Stimulated activated CD8-positive, alpha-beta memory T cell treated with anti-CD3 and anti-CD28 coated beads, Interleukin-15, amount 100 ng/mL, for 4 hours (primary cell): ENCODE measurements at regions not wholly inside any gene's neighbourhood (a gene's known extent, or its start where the extent isn't known, plus 50 kb on each side); places are given as distances from the start of the nearest gene placed in this dataset.

Experiments
- DNase-seq, 2 donors: peaks; one replicate each; pipeline ENCODE4 v3.0.0-alpha.2; 2020; ENCODE audit warnings: low read depth in 2 of 2

- DNase-seq: no peak
Measured at GRCh38 chr20:2236256-2236655, 59.5 kb upstream of the TGM3 start.

DNA sequence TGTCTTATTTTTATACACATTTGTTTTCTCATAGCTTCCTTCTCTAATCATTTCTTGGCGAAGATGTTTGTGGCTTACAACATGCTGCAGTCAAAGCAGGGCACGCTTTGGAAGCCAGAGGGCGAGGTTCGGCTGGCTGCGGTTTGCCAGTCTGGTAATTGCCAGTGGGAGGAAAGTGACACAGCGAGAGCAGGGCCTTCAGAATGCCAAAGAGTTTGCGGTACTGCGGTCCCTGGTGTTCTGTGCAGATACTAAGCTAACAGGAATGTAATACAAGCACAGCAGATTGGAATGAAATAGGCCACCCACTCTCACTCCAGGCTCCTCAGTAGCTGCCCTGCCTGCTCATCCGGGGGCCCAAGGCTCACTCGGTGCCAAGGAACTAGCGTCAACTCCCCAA is 58.7 kb upstream of the TGM3 start:
- DNase-seq: no peak

DNA sequence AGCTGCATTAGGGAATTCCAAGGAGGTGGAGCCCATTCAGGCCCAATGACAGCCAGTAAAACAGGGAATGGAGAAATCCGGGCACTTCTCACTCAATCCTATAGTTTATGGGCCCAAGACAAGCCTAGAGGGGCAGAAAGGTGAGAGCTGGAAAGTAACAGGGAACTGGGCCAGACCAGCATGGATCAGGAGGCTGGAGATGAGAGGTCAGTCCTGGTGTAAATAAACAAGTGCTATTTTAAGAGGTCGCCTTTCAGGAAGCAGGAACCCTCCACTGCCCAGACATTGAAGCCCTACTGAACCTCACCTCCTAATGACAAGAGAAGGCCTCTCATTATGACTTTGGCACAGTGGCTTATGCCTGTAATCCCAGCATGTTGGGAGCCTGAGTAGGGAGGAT is 57.2 kb upstream of the TGM3 start:
- no peak for DNase-seq

DNA sequence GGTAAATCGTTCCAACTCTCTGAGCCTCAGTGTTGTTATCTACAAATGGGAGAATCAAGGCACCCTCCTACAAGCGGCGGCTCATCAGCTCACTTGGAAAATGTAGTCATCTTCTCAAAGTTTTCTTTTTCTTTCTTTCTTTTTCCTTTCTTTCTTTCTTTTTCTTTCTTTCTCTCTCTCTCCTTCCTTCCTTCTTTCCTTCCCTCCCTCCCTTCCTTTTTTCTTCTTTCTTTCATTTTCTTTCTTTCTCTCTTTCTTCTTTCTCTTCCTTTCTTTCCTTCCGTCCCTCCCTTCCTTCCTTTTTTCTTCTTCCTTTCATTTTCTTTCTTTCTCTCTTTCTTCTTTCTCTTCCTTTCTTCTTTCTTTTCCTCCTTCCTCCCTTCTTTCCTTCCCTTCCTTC is 55.0 kb upstream of the TGM3 start:
- no peak for DNase-seq

GRCh38 chr20:2242678-2243077 is 53.1 kb upstream of the TGM3 start:
- no peak for DNase-seq

GRCh38 chr20:2244523-2244922 is 51.3 kb upstream of the TGM3 start:
- no peak for DNase-seq

DNA sequence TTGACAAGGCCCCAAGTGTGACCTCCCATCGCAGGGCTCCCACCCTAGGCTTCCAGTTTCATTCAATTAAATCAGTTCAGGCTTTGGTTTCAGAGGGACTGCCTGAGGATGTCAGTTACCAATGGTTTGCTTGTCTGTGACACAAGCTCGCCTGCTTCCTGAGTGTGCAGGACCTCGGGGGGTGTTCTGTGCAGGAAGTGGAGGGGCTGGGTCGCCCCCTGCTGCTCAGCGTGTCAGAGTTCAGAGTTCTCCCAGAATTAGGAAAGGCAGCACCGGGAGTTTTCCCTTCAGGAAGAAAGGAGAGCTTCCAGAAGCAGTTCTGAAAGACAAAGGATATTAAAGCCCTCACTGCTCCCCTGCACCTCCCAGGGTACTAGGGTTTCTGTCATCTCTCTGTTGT is 50.8 kb upstream of the TGM3 start:
- no peak for DNase-seq

GRCh38 chr20:2245637-2246036 is 50.2 kb upstream of the TGM3 start:
- DNase-seq: no peak
